Cardiac muscle cell (in vitro differentiated cells and primary cell): ENCODE measurements at regions not wholly inside any gene's neighbourhood (a gene's known extent, or its start where the extent isn't known, plus 50 kb on each side); places are given as distances from the start of the nearest gene placed in this dataset.

ENCODE experiments used
- DNase-seq, 2 donors: peaks; one replicate each; pipeline versions ENCODE4 v3.0.0 to v3.0.0-alpha.2; 2010 to 2017; ENCODE audit warnings: low read depth in 1 of 2, low spot score in 1 of 2
- H3K27ac ChIP-seq: fragments of 200-600 bp; sonication (generic); 2 replicates; pipeline ENCODE4 v1.5.1; 2016
- H3K27me3 ChIP-seq: fragments of 200-600 bp; sonication (generic); 2 replicates; pipeline ENCODE4 v1.6.0; 2016; ENCODE audit warnings: control low read depth
- H3K36me3 ChIP-seq: fragments of 200-600 bp; sonication (generic); 2 replicates; pipeline ENCODE4 v1.5.1; 2016; ENCODE audit warnings: control low read depth
- H3K4me1 ChIP-seq: fragments of 200-600 bp; sonication (generic); 2 replicates; pipeline ENCODE4 v1.8.1; 2017; ENCODE audit warnings: low read depth, mild to moderate bottlenecking, mixed run types
- H3K4me3 ChIP-seq: fragments of 200-600 bp; sonication (generic); 2 replicates; pipeline ENCODE4 v1.5.1; 2016; ENCODE audit warnings: mild to moderate bottlenecking
- H3K9me3 ChIP-seq: fragments of 200-600 bp; sonication (generic); 2 replicates; pipeline ENCODE4 v1.5.1; 2017; ENCODE audit warnings: low read depth, mild to moderate bottlenecking, control low read depth
- CTCF ChIP-seq: IDR thresholded peaks from 2 replicates; pipeline ENCODE4 v1.5.1; 2012; ENCODE audit warnings: low read depth, mild to moderate bottlenecking, low read length

GRCh38 chr21:35824136-35824535, 236.2 kb downstream of the SETD4 start:
- Histone ChIP-seq H3K4me1 (no peaks in the 10 kb centered on the region), H3K27me3 (peaks cover 17% of the 10 kb centered on the region), H3K36me3 (no peaks in the 10 kb centered on the region), H3K4me3 (no peak overlapping the region), H3K27ac (no peak overlapping the region), H3K9me3 (no peaks in the 10 kb centered on the region)
- TF ChIP-seq CTCF = no peak
- DNase-seq = no peak

GRCh38 chr21:35819134-35819533, 241.2 kb downstream of the SETD4 start:
- no peak overlapping the region for H3K27ac ChIP-seq
- H3K36me3 ChIP-seq = no peaks in the 10 kb centered on the region
- no peak overlapping the region for H3K4me3 ChIP-seq
- H3K4me1 ChIP-seq = no peaks in the 10 kb centered on the region
- no peaks in the 10 kb centered on the region for H3K9me3 ChIP-seq
- no peak for TF ChIP-seq CTCF
- H3K27me3 ChIP-seq = peaks cover 14% of the 10 kb centered on the region
- DNase-seq = no peak

- H3K4me3 ChIP-seq = no peak overlapping the region
- H3K9me3 ChIP-seq = no peaks in the 10 kb centered on the region
- no peaks in the 10 kb centered on the region for H3K4me1 ChIP-seq
- no peaks in the 10 kb centered on the region for H3K36me3 ChIP-seq
- H3K27ac ChIP-seq = no peak overlapping the region
- peaks cover 14% of the 10 kb centered on the region for H3K27me3 ChIP-seq
- DNase-seq = no peak
- TF ChIP-seq CTCF = no peak
Observed at GRCh38 chr21:35818597-35818996, 241.7 kb downstream of the SETD4 start.

- Histone ChIP-seq H3K4me1 (no peaks in the 10 kb centered on the region), H3K9me3 (no peaks in the 10 kb centered on the region), H3K27ac (no peak overlapping the region), H3K4me3 (no peak overlapping the region), H3K36me3 (no peaks in the 10 kb centered on the region), H3K27me3 (peaks cover 10% of the 10 kb centered on the region)
- no peak for TF ChIP-seq CTCF
- no peak for DNase-seq
Observed at GRCh38 chr21:35814858-35815619, 245.3 kb downstream of the SETD4 start.

GRCh38 chr21:35812679-35813078, 247.6 kb downstream of the SETD4 start:
- H3K27ac ChIP-seq = no peak overlapping the region
- no peaks in the 10 kb centered on the region for H3K36me3 ChIP-seq
- DNase-seq = no peak
- no peak overlapping the region for H3K4me3 ChIP-seq
- no peaks in the 10 kb centered on the region for H3K9me3 ChIP-seq
- H3K4me1 ChIP-seq = no peaks in the 10 kb centered on the region
- TF ChIP-seq CTCF = no peak
- no peaks in the 10 kb centered on the region for H3K27me3 ChIP-seq
